NCI-H2081 (cell line): ENCODE measurements at regions not wholly inside any gene's neighbourhood (a gene's known extent, or its start where the extent isn't known, plus 50 kb on each side); places are given as distances from the start of the nearest gene placed in this dataset.
"Not testable (repeated sequence)": the region's sequence is repeated elsewhere in the genome, so short reads cannot be mapped to it uniquely, and the experiment has no call there.

Source experiments
- DNase-seq, 2 experiments: peaks; one replicate each; lab custom pipeline; 2025; lab: John Stamatoyannopoulos, UW

- DNase-seq: no peak
Measured at GRCh38 chr1:184820218-184820750, 65.6 kb upstream of the EDEM3 start.

GRCh38 chr1:184818646-184819045 is 64.0 kb upstream of the EDEM3 start:
- DNase-seq: no peak

- DNase-seq: not testable (repeated sequence)
Measured at GRCh38 chr1:184817003-184817402, 62.3 kb upstream of the EDEM3 start.

DNA sequence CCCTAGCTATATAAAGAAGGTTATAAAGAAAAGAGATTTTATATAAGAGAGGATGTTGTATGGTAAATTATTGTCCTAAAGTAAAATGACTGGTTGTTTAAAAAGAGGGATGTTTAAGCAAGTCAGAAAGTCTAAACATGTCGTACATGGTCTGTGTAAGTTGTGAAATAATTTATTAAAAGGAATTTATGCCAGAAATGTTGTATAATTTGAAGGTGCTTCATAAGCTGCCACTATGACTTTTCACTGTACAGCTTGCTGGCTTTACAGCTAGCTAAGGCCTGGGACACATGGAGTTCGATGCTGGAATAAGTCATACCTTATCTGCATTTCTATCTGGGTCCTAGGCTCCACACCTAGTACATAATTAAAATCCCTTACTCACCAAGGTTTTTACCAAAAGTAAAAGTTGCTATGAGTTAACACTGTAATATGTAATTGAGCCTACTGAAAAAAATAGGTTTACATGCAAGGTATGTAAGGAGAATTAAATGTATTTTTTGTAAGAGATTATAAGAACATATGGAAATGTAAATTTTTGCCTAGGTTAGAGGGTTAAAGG is 59.0 kb upstream of the EDEM3 start:
- DNase-seq: peak in 1 of 2 experiments; percentile 22

DNA sequence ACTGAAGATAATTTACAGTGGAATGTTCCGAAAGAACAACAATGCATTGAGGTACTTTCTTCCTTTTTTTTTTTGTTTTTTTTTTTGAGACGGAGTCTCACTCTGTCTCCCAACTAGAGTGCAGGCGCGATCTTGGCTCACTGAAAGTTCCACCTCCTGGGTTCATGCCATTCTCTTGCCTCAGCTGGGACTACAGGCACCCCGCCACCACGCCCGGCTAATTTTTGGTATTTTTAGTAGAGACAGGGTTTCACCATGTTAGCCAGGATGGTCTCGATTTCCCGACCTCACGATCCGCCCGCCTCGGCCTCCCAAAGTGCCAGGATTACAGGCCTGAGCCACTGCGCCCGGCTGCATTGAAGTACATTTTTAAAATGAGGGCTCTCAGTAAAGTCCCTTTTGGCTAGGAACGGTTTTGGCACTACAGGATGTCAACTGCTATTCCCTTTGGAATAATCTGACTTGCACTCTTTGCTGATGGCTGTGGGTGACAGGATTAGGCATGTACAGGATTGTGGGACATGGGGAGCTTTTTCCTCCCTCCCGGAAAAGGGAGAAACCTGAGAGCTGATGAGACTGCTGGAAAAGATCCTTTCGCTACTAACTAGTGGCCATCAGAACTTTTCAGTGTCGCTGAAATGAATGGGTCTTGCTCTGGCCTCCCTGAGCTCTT is 56.9 kb upstream of the EDEM3 start:
- DNase-seq: no peak

DNA sequence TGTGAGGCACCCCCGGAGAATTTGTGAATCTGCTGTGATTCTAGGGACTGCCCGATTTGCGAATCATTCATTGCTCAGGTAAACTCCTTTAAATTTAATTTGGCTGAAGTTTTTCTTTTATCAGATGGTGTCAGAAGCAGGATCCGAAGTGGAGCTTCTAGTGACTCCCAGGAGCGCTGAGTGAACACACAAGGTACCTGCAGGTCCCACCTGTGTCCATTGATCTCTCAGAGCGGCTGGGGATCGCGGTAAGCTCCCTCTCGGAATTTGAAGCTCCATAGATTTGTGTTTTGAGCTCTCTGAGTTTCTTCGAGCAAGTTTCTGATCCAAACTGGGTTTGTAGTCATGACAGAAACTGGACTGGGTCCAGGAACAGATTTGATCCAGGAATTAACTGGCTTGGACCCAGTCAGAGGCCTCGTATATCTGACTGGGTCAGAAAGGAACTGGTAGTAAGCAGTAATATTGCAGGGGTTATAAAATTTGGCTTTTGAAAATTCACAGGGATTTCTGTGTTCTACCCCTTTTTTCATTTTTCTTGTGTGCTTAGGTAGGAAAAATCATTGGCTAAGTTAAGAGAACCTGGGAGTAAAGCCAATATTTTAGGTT is 56.2 kb upstream of the EDEM3 start:
- no peak for DNase-seq

- DNase-seq: no peak
Measured at GRCh38 chr1:184806296-184806721, 51.7 kb upstream of the EDEM3 start.

DNA sequence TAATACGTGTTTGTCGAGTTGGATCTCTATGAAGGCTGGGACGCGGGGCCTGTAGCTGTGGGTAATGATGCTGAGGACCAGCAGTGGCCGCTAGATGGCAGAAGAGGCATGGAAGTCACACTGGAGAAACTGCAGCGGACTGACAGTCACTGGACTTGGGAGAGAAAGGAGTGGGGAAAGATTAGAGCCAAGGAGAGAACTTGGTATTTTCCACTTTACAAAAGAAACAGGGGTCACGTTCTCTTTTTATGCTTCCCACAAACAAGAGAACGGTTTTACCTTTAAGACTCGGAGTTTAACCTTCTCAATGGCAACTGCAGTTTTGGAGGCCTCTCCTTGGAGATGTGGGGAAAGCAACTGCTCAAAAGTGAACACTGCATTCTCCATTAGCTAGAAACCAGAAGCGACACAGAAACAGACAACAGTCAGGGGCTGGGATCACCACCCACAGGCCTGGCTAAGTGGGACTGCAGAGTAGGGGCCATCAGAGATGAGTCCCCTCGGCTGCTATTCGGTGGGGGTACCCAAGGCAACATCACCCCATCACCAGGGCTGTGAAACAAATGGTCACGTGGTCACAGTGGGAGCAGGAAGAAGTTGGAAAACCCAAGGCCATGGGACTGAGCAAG is 51.1 kb upstream of the EDEM3 start:
- peak; percentile 82 to 87 for DNase-seq
